SK-N-SH (cell line): ENCODE measurements at regions not wholly inside any gene's neighbourhood (a gene's known extent, or its start where the extent isn't known, plus 50 kb on each side); places are given as distances from the start of the nearest gene placed in this dataset.

Experiments used
- CTCF ChIP-seq: fragments of 200-600 bp; sonication (generic); IDR thresholded peaks from 2 replicates; pipeline ENCODE4 v1.6.1; 2017; ENCODE audit warnings: antibody characterized with exemption, mild to moderate bottlenecking, moderate library complexity
- GABPA ChIP-seq: IDR thresholded peaks from 2 replicates; pipeline ENCODE4 v1.4.0; 2012; ENCODE audit warnings: low read depth, mild to moderate bottlenecking
- JUND ChIP-seq: IDR thresholded peaks from 2 replicates; pipeline ENCODE4 v1.4.0; 2012
- MXI1 ChIP-seq: IDR thresholded peaks from 2 replicates; pipeline ENCODE4 v1.6.1; 2012; ENCODE audit warnings: mild to moderate bottlenecking, low read depth, low read length, improper control_type of control experiment
- NRF1 ChIP-seq: IDR thresholded peaks from 2 replicates; pipeline ENCODE4 v1.6.1; 2012; ENCODE audit warnings: low read depth, mild to moderate bottlenecking, low read length
- PBX3 ChIP-seq: IDR thresholded peaks from 2 replicates; pipeline ENCODE4; 2012
- REST ChIP-seq: IDR thresholded peaks from 2 replicates; pipeline ENCODE4 v1.6.1; 2012; ENCODE audit warnings: mild to moderate bottlenecking, low read depth, low read length, moderate library complexity
- TCF12 ChIP-seq: IDR thresholded peaks from 2 replicates; pipeline ENCODE4 v1.4.0; 2012
- YY1 ChIP-seq: IDR thresholded peaks from 2 replicates; pipeline ENCODE4 v1.4.0; 2012; ENCODE audit warnings: low read depth, mild to moderate bottlenecking

GRCh38 chr3:33940736-33941135, 142.3 kb downstream of the PDCD6IP start:
- TF ChIP-seq MXI1 (no peak), YY1 (no peak), CTCF (no peak), TCF12 (no peak), JUND (no peak), NRF1 (no peak), PBX3 (no peak), GABPA (no peak), REST (no peak)
